HEK293 (cell line): ENCODE measurements at regions not wholly inside any gene's neighbourhood (a gene's known extent, or its start where the extent isn't known, plus 50 kb on each side); places are given as distances from the start of the nearest gene placed in this dataset.

Experiments used
- KLF7 ChIP-seq: fragments of 450-650 bp; formaldehyde crosslinking; IDR thresholded peaks from 2 replicates; pipeline ENCODE4 v1.5.1; 2016; ENCODE audit warnings: missing biosample characterization, missing genetic modification characterization, borderline replicate concordance
- ZFP41 ChIP-seq: fragments of 450-650 bp; formaldehyde crosslinking; IDR thresholded peaks from 2 replicates; pipeline ENCODE4 v1.5.1; 2016; ENCODE audit warnings: missing biosample characterization, missing genetic modification characterization, borderline replicate concordance
- ZNF114 ChIP-seq: fragments of 450-650 bp; formaldehyde crosslinking; IDR thresholded peaks from 2 replicates; pipeline ENCODE4 v1.5.0; 2017; ENCODE audit warnings: missing biosample characterization, missing genetic modification characterization
- ZNF157 ChIP-seq: fragments of 450-650 bp; formaldehyde crosslinking; IDR thresholded peaks from 2 replicates; pipeline ENCODE4 v1.5.1; 2016; ENCODE audit warnings: missing biosample characterization, missing genetic modification characterization
- ZNF2 ChIP-seq: fragments of 450-650 bp; formaldehyde crosslinking; IDR thresholded peaks from 2 replicates; pipeline ENCODE4 v1.5.1; 2016; ENCODE audit warnings: missing biosample characterization, missing genetic modification characterization
- ZNF266 ChIP-seq: fragments of 450-650 bp; formaldehyde crosslinking; IDR thresholded peaks from 2 replicates; pipeline ENCODE4 v1.5.1; 2016; ENCODE audit warnings: missing biosample characterization, missing genetic modification characterization, low read depth
- ZNF548 ChIP-seq: fragments of 450-650 bp; formaldehyde crosslinking; IDR thresholded peaks from 2 replicates; pipeline ENCODE4 v1.5.1; 2016; ENCODE audit warnings: missing biosample characterization, missing genetic modification characterization
- ZNF558 ChIP-seq: fragments of 450-650 bp; formaldehyde crosslinking; IDR thresholded peaks from 2 replicates; pipeline ENCODE4 v1.5.1; 2016; ENCODE audit warnings: missing biosample characterization, missing genetic modification characterization
- ZNF585B ChIP-seq: fragments of 450-650 bp; formaldehyde crosslinking; IDR thresholded peaks from 2 replicates; pipeline ENCODE4 v1.5.1; 2016; ENCODE audit warnings: missing biosample characterization, missing genetic modification characterization
- ZNF776 ChIP-seq: fragments of 450-650 bp; formaldehyde crosslinking; IDR thresholded peaks from 2 replicates; pipeline ENCODE4 v1.5.0; 2017; ENCODE audit warnings: missing biosample characterization, missing genetic modification characterization, borderline replicate concordance
- ZNF843 ChIP-seq: fragments of 450-650 bp; formaldehyde crosslinking; IDR thresholded peaks from 2 replicates; pipeline ENCODE4 v1.5.1; 2016; ENCODE audit warnings: missing biosample characterization, missing genetic modification characterization
- ZSCAN16 ChIP-seq: fragments of 450-650 bp; formaldehyde crosslinking; IDR thresholded peaks from 2 replicates; pipeline ENCODE4 v1.5.1; 2016; ENCODE audit warnings: missing biosample characterization, missing genetic modification characterization
- TF ChIP-seq, protein P1 (sequence below): fragments of 450-650 bp; formaldehyde crosslinking; IDR thresholded peaks from 2 replicates; pipeline ENCODE4 v1.5.1; 2016; ENCODE audit warnings: missing biosample characterization, missing genetic modification characterization
- TF ChIP-seq, protein P2 (sequence below): fragments of 450-650 bp; formaldehyde crosslinking; IDR thresholded peaks from 2 replicates; pipeline ENCODE4 v1.5.1; 2017; ENCODE audit warnings: missing biosample characterization, missing genetic modification characterization

DNA sequence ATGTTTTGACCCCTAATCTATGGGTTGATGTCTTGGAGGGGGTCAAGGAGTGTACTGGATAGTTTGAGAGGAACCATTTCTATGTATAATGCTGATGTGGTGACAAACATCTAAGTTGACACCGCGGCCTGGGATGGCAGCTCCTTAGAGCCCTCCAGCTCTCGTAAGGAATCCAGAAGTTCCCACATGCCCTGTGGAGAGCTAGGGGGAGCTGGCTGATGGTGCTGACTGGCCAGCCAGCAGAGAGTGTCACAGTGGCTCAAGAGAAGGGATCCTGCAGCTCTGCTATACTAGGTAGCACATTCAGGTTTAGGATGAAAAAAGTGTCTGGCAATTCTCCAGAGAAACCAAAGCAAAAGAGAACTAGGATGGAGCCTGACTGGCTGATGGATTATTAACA, 842.2 kb upstream of the VRK2 start:
- no peak for TF ChIP-seq ZFP41 (tag by site-specific recombination)
- TF ChIP-seq, protein P1, sequence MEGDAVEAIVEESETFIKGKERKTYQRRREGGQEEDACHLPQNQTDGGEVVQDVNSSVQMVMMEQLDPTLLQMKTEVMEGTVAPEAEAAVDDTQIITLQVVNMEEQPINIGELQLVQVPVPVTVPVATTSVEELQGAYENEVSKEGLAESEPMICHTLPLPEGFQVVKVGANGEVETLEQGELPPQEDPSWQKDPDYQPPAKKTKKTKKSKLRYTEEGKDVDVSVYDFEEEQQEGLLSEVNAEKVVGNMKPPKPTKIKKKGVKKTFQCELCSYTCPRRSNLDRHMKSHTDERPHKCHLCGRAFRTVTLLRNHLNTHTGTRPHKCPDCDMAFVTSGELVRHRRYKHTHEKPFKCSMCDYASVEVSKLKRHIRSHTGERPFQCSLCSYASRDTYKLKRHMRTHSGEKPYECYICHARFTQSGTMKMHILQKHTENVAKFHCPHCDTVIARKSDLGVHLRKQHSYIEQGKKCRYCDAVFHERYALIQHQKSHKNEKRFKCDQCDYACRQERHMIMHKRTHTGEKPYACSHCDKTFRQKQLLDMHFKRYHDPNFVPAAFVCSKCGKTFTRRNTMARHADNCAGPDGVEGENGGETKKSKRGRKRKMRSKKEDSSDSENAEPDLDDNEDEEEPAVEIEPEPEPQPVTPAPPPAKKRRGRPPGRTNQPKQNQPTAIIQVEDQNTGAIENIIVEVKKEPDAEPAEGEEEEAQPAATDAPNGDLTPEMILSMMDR (tag by site-specific recombination) = no peak
- TF ChIP-seq KLF7 (tag by site-specific recombination) = no peak
- no peak for TF ChIP-seq ZNF558 (tag by site-specific recombination)
- TF ChIP-seq ZNF114 (tag by site-specific recombination) = no peak
- TF ChIP-seq ZNF157 (tag by site-specific recombination) = no peak
- TF ChIP-seq ZNF776 (tag by site-specific recombination) = no peak
- TF ChIP-seq, protein P2, sequence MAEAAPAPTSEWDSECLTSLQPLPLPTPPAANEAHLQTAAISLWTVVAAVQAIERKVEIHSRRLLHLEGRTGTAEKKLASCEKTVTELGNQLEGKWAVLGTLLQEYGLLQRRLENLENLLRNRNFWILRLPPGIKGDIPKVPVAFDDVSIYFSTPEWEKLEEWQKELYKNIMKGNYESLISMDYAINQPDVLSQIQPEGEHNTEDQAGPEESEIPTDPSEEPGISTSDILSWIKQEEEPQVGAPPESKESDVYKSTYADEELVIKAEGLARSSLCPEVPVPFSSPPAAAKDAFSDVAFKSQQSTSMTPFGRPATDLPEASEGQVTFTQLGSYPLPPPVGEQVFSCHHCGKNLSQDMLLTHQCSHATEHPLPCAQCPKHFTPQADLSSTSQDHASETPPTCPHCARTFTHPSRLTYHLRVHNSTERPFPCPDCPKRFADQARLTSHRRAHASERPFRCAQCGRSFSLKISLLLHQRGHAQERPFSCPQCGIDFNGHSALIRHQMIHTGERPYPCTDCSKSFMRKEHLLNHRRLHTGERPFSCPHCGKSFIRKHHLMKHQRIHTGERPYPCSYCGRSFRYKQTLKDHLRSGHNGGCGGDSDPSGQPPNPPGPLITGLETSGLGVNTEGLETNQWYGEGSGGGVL (tag by site-specific recombination) = no peak
- no peak for TF ChIP-seq ZNF843
- TF ChIP-seq ZNF2 (tag by site-specific recombination) = no peak
- TF ChIP-seq ZNF266 (tag by site-specific recombination) = no peak
- TF ChIP-seq ZNF548 = no peak
- TF ChIP-seq ZSCAN16 (tag by site-specific recombination) = no peak
- no peak for TF ChIP-seq ZNF585B
